GM12874 (cell line): ENCODE measurements at regions not wholly inside any gene's neighbourhood (a gene's known extent, or its start where the extent isn't known, plus 50 kb on each side); places are given as distances from the start of the nearest gene placed in this dataset.

Experiments used
- CTCF ChIP-seq: IDR thresholded peaks from 2 replicates; pipeline ENCODE4 v1.5.1; 2011; ENCODE audit warnings: low read depth, mild to moderate bottlenecking, control low read depth, low read length, moderate library complexity; ENCODE audit not compliant: insufficient read depth

- no peak for TF ChIP-seq CTCF
Observed at GRCh38 chr13:74966814-74967424, 515.0 kb downstream of the TBC1D4 start.

GRCh38 chr13:74966275-74966674 lies 515.7 kb downstream of the TBC1D4 start:
- no peak for TF ChIP-seq CTCF

GRCh38 chr13:74945637-74946036 lies 536.3 kb downstream of the TBC1D4 start:
- no peak for TF ChIP-seq CTCF

DNA sequence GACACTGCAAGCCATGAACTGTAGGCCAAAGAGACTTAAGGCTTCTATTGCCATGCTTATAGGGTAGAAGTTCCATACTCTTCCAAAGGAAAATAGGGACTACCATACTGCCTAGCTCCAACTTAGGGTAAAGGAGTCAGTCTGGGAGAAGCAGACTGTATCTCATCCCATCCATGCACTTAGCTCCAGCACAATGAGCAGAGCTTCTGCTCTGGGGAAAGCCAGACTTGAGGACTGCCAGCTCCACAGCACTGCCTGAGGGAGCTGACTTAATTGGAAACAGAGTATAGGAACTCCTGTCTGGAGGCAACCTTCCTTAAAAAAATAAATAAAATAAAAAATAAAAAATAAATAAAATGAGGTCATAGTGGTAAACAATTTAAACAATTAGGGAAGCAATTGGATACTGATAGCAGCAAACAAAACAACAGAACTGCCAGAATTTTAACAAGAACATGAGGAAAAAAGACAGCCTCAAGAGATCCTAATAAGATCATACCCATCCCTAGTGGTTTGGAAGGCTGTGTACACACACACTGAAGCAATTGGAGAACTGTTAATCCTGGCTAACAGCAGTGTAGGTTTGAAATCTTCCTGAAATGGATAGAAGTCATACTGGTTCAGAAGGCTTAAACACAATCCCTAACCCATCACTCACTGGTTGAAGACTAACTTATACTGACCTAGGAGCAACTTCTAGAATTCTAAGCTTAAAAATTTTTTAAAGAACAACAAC lies 550.1 kb downstream of the TBC1D4 start:
- TF ChIP-seq CTCF, result no peak

- TF ChIP-seq CTCF, result no peak
Observed at GRCh38 chr13:74930402-74931165, 551.4 kb downstream of the TBC1D4 start.

DNA sequence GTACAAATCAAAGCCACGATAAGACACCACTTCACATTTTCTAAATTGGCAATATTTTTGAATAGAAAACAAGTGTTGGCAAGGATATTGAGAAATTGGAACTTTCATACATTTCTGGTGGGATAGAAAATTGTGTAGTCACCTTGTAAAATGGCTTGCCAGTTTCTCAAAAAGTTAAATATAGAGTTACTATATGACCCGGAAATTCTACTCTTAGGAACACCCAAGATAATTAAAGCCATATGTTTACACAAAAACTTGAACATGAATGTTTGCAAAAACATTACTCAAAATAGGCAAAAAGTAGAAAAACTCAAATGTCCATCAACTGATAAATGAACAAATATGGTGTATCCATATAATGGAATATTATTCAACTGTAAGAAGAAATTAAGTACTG lies 552.5 kb downstream of the TBC1D4 start:
- TF ChIP-seq CTCF, result no peak

DNA sequence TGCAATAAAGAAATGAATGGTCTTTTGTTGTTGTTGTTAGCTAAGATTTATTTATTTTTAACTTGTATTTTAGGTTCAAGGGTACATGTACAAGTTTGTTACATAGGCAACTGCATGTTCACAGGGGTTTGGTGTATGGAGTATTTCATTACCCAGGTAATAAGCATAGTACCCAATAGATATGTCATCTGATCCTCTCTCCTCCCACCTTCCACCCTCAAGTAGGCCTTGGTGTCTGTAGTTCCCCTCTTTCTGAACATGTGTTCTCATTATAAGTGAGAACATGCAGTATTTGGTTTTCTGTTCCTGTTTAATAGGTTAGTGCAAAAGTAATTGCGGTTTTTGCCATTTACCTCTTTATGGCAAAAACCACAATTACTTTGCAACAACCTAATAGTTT lies 554.1 kb downstream of the TBC1D4 start:
- TF ChIP-seq CTCF, result no peak
